H1 (cell line): ENCODE measurements at regions not wholly inside any gene's neighbourhood (a gene's known extent, or its start where the extent isn't known, plus 50 kb on each side); places are given as distances from the start of the nearest gene placed in this dataset.

Experiments used
- CTCF ChIA-PET: fragments of 300-600 bp; sonication (Branson Sonifier 250); formaldehyde crosslinking; loops from one replicate; lab custom pipeline; 2021; ENCODE audit not compliant: partially characterized antibody; lab: Charles Lee
- POLR2A ChIA-PET: fragments of 300-600 bp; sonication (Branson Sonifier 250); formaldehyde crosslinking; loops from one replicate; lab custom pipeline; 2021; ENCODE audit warnings: inconsistent platforms; ENCODE audit not compliant: partially characterized antibody; lab: Charles Lee
- DNase-seq, 2 experiments: peaks; one replicate each; pipeline versions ENCODE4 v3.0.0 to v3.0.0-alpha.2; 2010 to 2022; ENCODE audit warnings: low spot score in 2 of 2, low read depth in 1 of 2, mixed read lengths in 1 of 2
- FAIRE-seq: peaks from 2 replicates; lab custom pipeline; 2011; peaks lifted over from hg19 to GRCh38; lab: Jason Lieb, UNC
- H2AFZ ChIP-seq: 2 replicates; pipeline ENCODE4 v1.8.1; 2012; ENCODE audit warnings: low read length, inconsistent platforms
- H2AK5ac ChIP-seq: 2 replicates; pipeline ENCODE4 v1.6.1; 2013; ENCODE audit warnings: low read depth, low read length
- H2BK120ac ChIP-seq: replicated peaks from 2 replicates; pipeline ENCODE3; 2013; ENCODE audit warnings: low read depth, low read length, inconsistent platforms
- H2BK12ac ChIP-seq: 2 replicates; pipeline ENCODE4 v1.6.1; 2013; ENCODE audit warnings: low read depth, low read length
- H2BK15ac ChIP-seq: 2 replicates; pipeline ENCODE4 v1.6.1; 2013; ENCODE audit warnings: low read length
- H2BK20ac ChIP-seq: 2 replicates; pipeline ENCODE4 v1.6.1; 2013; ENCODE audit warnings: low read length
- H2BK5ac ChIP-seq: 2 replicates; pipeline ENCODE4 v1.6.1; 2013; ENCODE audit warnings: low read depth, low read length
- H3K14ac ChIP-seq: 2 replicates; pipeline ENCODE4 v1.6.1; 2013; ENCODE audit warnings: inconsistent platforms; ENCODE audit not compliant: insufficient read length
- H3K18ac ChIP-seq: 2 replicates; pipeline ENCODE4 v1.6.1; 2013; ENCODE audit warnings: low read length; ENCODE audit errors: extremely low read depth
- H3K23ac ChIP-seq: 2 replicates; pipeline ENCODE4 v1.6.1; 2013; ENCODE audit warnings: inconsistent platforms; ENCODE audit not compliant: insufficient read length
- H3K23me2 ChIP-seq: 2 replicates; pipeline ENCODE4 v1.6.1; 2013; ENCODE audit warnings: low read depth, low read length
- H3K27ac ChIP-seq: 2 replicates; pipeline ENCODE4 v1.6.1; 2011; ENCODE audit warnings: low read depth, low read length, inconsistent platforms
- H3K27me3 ChIP-seq, 4 experiments: replicated peaks in 1 of 4; 1 replicate in 1 of 4; 2 replicates in 3 of 4; pipeline versions ENCODE4 v1.6.1 to v1.8.1; 2011 to 2013; ENCODE audit warnings: low read length in 3 of 4, mild to moderate bottlenecking in 3 of 4, inconsistent platforms in 2 of 4, mixed read lengths in 2 of 4, moderate library complexity in 1 of 4; ENCODE audit not compliant: control insufficient read depth in 3 of 4, insufficient read depth in 3 of 4; ENCODE audit errors: extremely low read depth in 1 of 4
- H3K36me3 ChIP-seq, 4 experiments: 2 replicates each; pipeline versions ENCODE4 v1.6.1 to v1.8.1; 2011 to 2013; ENCODE audit warnings: mild to moderate bottlenecking in 4 of 4, low read length in 3 of 4, moderate library complexity in 2 of 4, control low read depth in 1 of 4, inconsistent platforms in 1 of 4; ENCODE audit not compliant: insufficient read depth in 4 of 4, control insufficient read depth in 2 of 4
- H3K4ac ChIP-seq: replicated peaks from 2 replicates; pipeline ENCODE3; 2013; ENCODE audit warnings: low read length, low read depth, mixed read lengths, inconsistent platforms; ENCODE audit not compliant: insufficient read length
- H3K4me1 ChIP-seq, 4 experiments: replicated peaks in 1 of 4; 1 replicate in 1 of 4; 2 replicates in 3 of 4; pipeline versions ENCODE4 v1.6.1 to v1.8.1; 2011 to 2013; ENCODE audit warnings: low read length in 3 of 4, inconsistent platforms in 2 of 4, mixed read lengths in 1 of 4; ENCODE audit not compliant: insufficient read depth in 4 of 4, control insufficient read depth in 3 of 4
- H3K4me2 ChIP-seq, 2 experiments: 2 replicates each; pipeline versions ENCODE4 v1.6.1 to v1.8.1; 2011 to 2013; ENCODE audit warnings: low read depth in 2 of 2, low read length in 2 of 2, control low read depth in 1 of 2, inconsistent platforms in 1 of 2, mild to moderate bottlenecking in 1 of 2; ENCODE audit not compliant: insufficient read depth in 1 of 2
- H3K4me3 ChIP-seq, 4 experiments: fragments of 200-600, 300-600 bp in 1 of 4; sonication (generic), shearing (Covaris generic), sonication (Bioruptor Twin) in 1 of 4; 2 replicates each; pipeline versions ENCODE4 v1.5.1 to v1.8.1; 2011 to 2016; ENCODE audit warnings: low read length in 4 of 4, low read depth in 3 of 4, control low read depth in 2 of 4, inconsistent platforms in 2 of 4, mild to moderate bottlenecking in 2 of 4, mixed read lengths in 1 of 4, moderate library complexity in 1 of 4; ENCODE audit not compliant: insufficient read depth in 2 of 4; ENCODE audit errors: extremely low read depth in 1 of 4
- H3K56ac ChIP-seq: replicated peaks from 2 replicates; pipeline ENCODE3; 2013; ENCODE audit warnings: low read depth, mild to moderate bottlenecking, mixed read lengths, low read length, inconsistent platforms; ENCODE audit not compliant: insufficient read length
- H3K79me1 ChIP-seq: 2 replicates; pipeline ENCODE4 v1.6.1; 2013; ENCODE audit warnings: low read depth, low read length, control low read depth
- H3K79me2 ChIP-seq, 2 experiments: 2 replicates each; pipeline versions ENCODE4 v1.6.1 to v1.8.1; 2012 to 2013; ENCODE audit warnings: low read length in 2 of 2, mild to moderate bottlenecking in 2 of 2, inconsistent platforms in 1 of 2; ENCODE audit not compliant: insufficient read depth in 2 of 2, control insufficient read depth in 1 of 2
- H3K9ac ChIP-seq, 4 experiments: replicated peaks in 1 of 4; 1 replicate in 1 of 4; 2 replicates in 3 of 4; pipeline versions ENCODE4 v1.6.1 to v1.8.1; 2011 to 2013; ENCODE audit warnings: low read depth in 3 of 4, low read length in 3 of 4, control low read depth in 2 of 4, mild to moderate bottlenecking in 2 of 4, moderate library complexity in 2 of 4, inconsistent platforms in 1 of 4; ENCODE audit errors: extremely low read depth in 1 of 4
- H3K9me3 ChIP-seq, 2 experiments: 2 replicates each; pipeline versions ENCODE4 v1.6.1 to v1.8.1; 2012 to 2013; ENCODE audit warnings: mild to moderate bottlenecking in 2 of 2, moderate library complexity in 2 of 2, control low read depth in 1 of 2, inconsistent platforms in 1 of 2, low read depth in 1 of 2, low read length in 1 of 2, mixed read lengths in 1 of 2; ENCODE audit not compliant: insufficient read depth in 2 of 2
- H4K20me1 ChIP-seq, 2 experiments: replicated peaks in 1 of 2; 2 replicates each; pipeline versions ENCODE3 to v1.8.1; 2011 to 2013; ENCODE audit warnings: inconsistent platforms in 2 of 2, low read length in 2 of 2, mild to moderate bottlenecking in 1 of 2; ENCODE audit not compliant: insufficient read depth in 2 of 2, control insufficient read depth in 1 of 2
- H4K5ac ChIP-seq: 2 replicates; pipeline ENCODE4 v1.6.1; 2013; ENCODE audit warnings: low read length, low read depth, mixed read lengths, inconsistent platforms; ENCODE audit not compliant: insufficient read length
- H4K8ac ChIP-seq: 2 replicates; pipeline ENCODE4 v1.8.0; 2013; ENCODE audit warnings: mild to moderate bottlenecking, moderate library complexity, low read length, inconsistent platforms; ENCODE audit not compliant: insufficient read depth; ENCODE audit errors: extremely low read depth
- H4K91ac ChIP-seq: replicated peaks from 2 replicates; pipeline ENCODE3; 2013; ENCODE audit warnings: low read length, mixed read lengths, inconsistent platforms; ENCODE audit not compliant: insufficient read length
- RAD21 ChIP-seq, 2 experiments: IDR thresholded peaks in 1 of 2; conservative IDR thresholded peaks in 1 of 2; 2 replicates each; pipeline ENCODE4 v1.6.1; 2011; ENCODE audit warnings: low read depth in 2 of 2, low read length in 2 of 2, improper control_type of control experiment in 1 of 2, inconsistent platforms in 1 of 2, mild to moderate bottlenecking in 1 of 2, moderate library complexity in 1 of 2
- SUZ12 ChIP-seq: fragments of 200-600 bp; sonication (generic); IDR thresholded peaks from 2 replicates; pipeline ENCODE4 v1.6.1; 2012; ENCODE audit warnings: mild to moderate bottlenecking, inconsistent platforms, low read length, moderate library complexity, mixed read lengths
- WGBS, 2 experiments: shearing (Covaris generic) in 1 of 2; methylation state at CpG; one replicate each; pipeline versions ENCODE4 v1.1.6 to v1.1.7; 2013 to 2015; ENCODE audit warnings: low lambda C conversion rate in 2 of 2, mixed read lengths in 2 of 2, inconsistent platforms in 1 of 2, low coverage in 1 of 2, missing lambda C conversion rate in 1 of 2; ENCODE audit not compliant: insufficient replicate concordance in 2 of 2, insufficient coverage in 1 of 2, insufficient read length in 1 of 2; ENCODE audit errors: extremely low coverage in 1 of 2, missing lambda C conversion rate in 1 of 2; 5-methylcytosine and 5-hydroxymethylcytosine counted together
- TF ChIP-seq, protein P1 (sequence below), 3 experiments: IDR thresholded peaks; 1 replicate in 2 of 3; 2 replicates in 1 of 3; pipeline versions ENCODE4 v1.5.1 to v1.6.1; 2011; ENCODE audit warnings: low read length in 3 of 3, mild to moderate bottlenecking in 3 of 3, inconsistent platforms in 2 of 3, low read depth in 1 of 3, moderate library complexity in 1 of 3; ENCODE audit not compliant: insufficient read depth in 1 of 3; ENCODE audit errors: control extremely low read depth in 1 of 3

DNA sequence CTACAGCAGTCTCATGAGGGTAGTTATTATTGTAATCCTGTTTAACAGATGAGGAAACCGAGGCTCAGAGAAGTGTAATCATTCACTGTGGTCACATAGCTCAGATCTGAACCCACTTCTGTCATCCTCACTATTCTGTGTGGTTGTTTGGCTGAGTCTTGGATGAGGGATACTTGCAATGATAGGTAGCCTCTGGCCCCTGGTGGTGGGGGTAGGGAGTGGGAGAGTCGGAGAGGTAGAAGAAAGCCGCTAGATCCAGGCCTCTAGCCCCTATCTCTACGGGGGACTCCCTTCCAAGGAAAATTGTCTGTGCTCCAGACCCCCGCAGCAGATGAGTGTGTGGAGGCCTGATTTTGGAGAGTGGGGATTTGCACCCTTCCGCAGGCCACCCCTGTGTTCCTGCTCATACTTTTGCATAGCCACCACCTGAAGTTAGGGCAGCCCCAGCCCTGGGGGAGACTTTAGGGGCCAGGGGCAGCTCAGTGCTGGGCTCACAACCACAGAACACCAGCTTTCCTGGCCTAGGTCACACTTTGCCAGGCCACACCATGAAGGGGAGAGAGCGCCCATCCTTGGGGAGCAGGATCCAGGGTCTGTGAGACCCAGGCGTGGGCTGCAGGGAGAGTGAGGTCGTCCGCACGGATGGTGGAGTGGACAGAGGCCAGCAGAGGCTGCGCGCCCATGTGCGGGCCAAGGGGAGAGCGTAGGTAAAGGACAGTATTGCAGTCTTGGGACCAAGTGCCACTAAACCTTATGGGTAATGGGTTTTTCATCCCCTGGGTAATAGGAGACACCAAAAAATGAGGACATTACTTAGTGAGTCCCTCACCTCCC is 148.2 kb downstream of the GLI2 start:
- H4K5ac ChIP-seq = no peak overlapping the region
- H4K91ac ChIP-seq = no peak overlapping the region
- ChIA-PET POLR2A (interaction anchor here (1.2 to 1.5 kb wide), 2 partner anchors 13 to 146 kb away, joined by 3 to 5 read pairs; no protein-coding TSS in a partner anchor), CTCF (interaction anchor here (0.6 to 6.9 kb wide), 52 partner anchors 9 to 494 kb away, joined by 3 to 88 read pairs (median 4); no protein-coding TSS in a partner anchor)
- no peak overlapping the region for H4K8ac ChIP-seq
- peak; percentile 13 for FAIRE-seq
- no peak overlapping the region for H3K4me2 ChIP-seq
- H2AK5ac ChIP-seq = no peak overlapping the region
- no peak overlapping the region for H3K56ac ChIP-seq
- H2BK15ac ChIP-seq = no peak overlapping the region
- H4K20me1 ChIP-seq = peaks cover 16 to 22% of the 10 kb centered on the region in 2 experiments
- no peak overlapping the region for H3K18ac ChIP-seq
- peaks cover 0 to 23% (median 14%) of the 10 kb centered on the region in 4 experiments; a peak in 6 of 7 replicates for H3K4me1 ChIP-seq
- no peak overlapping the region for H2BK20ac ChIP-seq
- no peaks in the 10 kb centered on the region; the same call in 1 of the 2 replicates for H3K23me2 ChIP-seq
- 89% methylated on average over 15 of the region's 15 CpGs; no CpG with 5 or more reads in 1 of the 2 experiments for WGBS, 2 experiments
- H3K9ac ChIP-seq = no peak overlapping the region
- no peaks in the 10 kb centered on the region for H3K36me3 ChIP-seq
- H3K79me2 ChIP-seq = peaks cover 0 to 60% of the 10 kb centered on the region in 2 experiments; a peak in 2 of 4 replicates
- no peak overlapping the region for H3K23ac ChIP-seq
- DNase-seq = no peak
- H3K79me1 ChIP-seq = peaks cover 13% of the 10 kb centered on the region; the same call in 1 of the 2 replicates
- H3K4me3 ChIP-seq = no peak overlapping the region
- no peak overlapping the region for H3K27ac ChIP-seq
- no peaks in the 10 kb centered on the region for H3K9me3 ChIP-seq
- H3K14ac ChIP-seq = no peak overlapping the region
- no peak overlapping the region for H2AFZ ChIP-seq
- H2BK5ac ChIP-seq = no peak overlapping the region
- TF ChIP-seq, protein P1, sequence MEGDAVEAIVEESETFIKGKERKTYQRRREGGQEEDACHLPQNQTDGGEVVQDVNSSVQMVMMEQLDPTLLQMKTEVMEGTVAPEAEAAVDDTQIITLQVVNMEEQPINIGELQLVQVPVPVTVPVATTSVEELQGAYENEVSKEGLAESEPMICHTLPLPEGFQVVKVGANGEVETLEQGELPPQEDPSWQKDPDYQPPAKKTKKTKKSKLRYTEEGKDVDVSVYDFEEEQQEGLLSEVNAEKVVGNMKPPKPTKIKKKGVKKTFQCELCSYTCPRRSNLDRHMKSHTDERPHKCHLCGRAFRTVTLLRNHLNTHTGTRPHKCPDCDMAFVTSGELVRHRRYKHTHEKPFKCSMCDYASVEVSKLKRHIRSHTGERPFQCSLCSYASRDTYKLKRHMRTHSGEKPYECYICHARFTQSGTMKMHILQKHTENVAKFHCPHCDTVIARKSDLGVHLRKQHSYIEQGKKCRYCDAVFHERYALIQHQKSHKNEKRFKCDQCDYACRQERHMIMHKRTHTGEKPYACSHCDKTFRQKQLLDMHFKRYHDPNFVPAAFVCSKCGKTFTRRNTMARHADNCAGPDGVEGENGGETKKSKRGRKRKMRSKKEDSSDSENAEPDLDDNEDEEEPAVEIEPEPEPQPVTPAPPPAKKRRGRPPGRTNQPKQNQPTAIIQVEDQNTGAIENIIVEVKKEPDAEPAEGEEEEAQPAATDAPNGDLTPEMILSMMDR (IDR thresholded peaks at IDR 0.05; ENCODE audit: control extremely low read depth in 1 of 3, insufficient read depth in 1 of 3, low read depth in 1 of 3, low read length in 3 of 3) = peak; percentile 53 to 63 (median 62)
- TF ChIP-seq RAD21 (IDR thresholded peaks at IDR 0.05 in 1 of 2, conservative IDR thresholded peaks at IDR 0.05 in 1 of 2; ENCODE audit: low read depth in 2 of 2, low read length in 2 of 2) = peak; percentile 70 to 79
- TF ChIP-seq SUZ12 = no peak
- H2BK120ac ChIP-seq = no peak overlapping the region
- H3K27me3 ChIP-seq = no peaks in the 10 kb centered on the region
- no peak overlapping the region for H2BK12ac ChIP-seq
- no peak overlapping the region for H3K4ac ChIP-seq
